HEK293 (cell line): ENCODE measurements at regions not wholly inside any gene's neighbourhood (a gene's known extent, or its start where the extent isn't known, plus 50 kb on each side); places are given as distances from the start of the nearest gene placed in this dataset.

Experiments
- CTCF ChIA-PET: fragments of 350-600 bp; formaldehyde crosslinking; extraction: SDS; loops from one replicate; lab custom pipeline; 2021; ENCODE audit warnings: antibody characterized with exemption; lab: Yijun Ruan, JAX
- POLR2A ChIA-PET: fragments of 300-600 bp; formaldehyde crosslinking; extraction: SDS; loops from one replicate; lab custom pipeline; 2020; ENCODE audit warnings: antibody characterized with exemption, inconsistent platforms; lab: Yijun Ruan, JAX
- H3K27ac ChIP-seq: fragments of 200-500 bp; sonication (Bioruptor generic); 2 replicates; pipeline ENCODE4 v1.5.1; 2014; ENCODE audit warnings: low read depth, low read length, control low read depth, inconsistent platforms; ENCODE audit errors: extremely low read depth
- H3K36me3 ChIP-seq, 2 experiments: fragments of 200-500 bp in 1 of 2; sonication (Bioruptor generic) in 1 of 2; 1 replicate in 1 of 2; 2 replicates in 1 of 2; pipeline ENCODE4 v1.5.1; 2014 to 2017; ENCODE audit warnings: inconsistent platforms in 2 of 2, low read length in 2 of 2; ENCODE audit not compliant: control insufficient read depth in 2 of 2, insufficient read depth in 1 of 2
- H3K4me1 ChIP-seq: fragments of 200-500 bp; sonication (Bioruptor generic); 2 replicates; pipeline ENCODE4 v1.5.1; 2014; ENCODE audit warnings: mild to moderate bottlenecking, low read length, inconsistent platforms; ENCODE audit not compliant: control insufficient read depth, insufficient read depth
- H3K4me3 ChIP-seq: 2 replicates; pipeline ENCODE4 v1.5.1; 2011; ENCODE audit warnings: low read depth, mild to moderate bottlenecking, control low read depth, low read length, moderate library complexity
- H3K9me3 ChIP-seq: fragments of 200-500 bp; sonication (Bioruptor generic); 2 replicates; pipeline ENCODE4 v1.5.1; 2014; ENCODE audit warnings: low read depth, low read length, inconsistent platforms; ENCODE audit not compliant: control insufficient read depth, insufficient read depth
- BCL11B ChIP-seq: fragments of 450-650 bp; formaldehyde crosslinking; IDR thresholded peaks from 2 replicates; pipeline ENCODE4 v1.5.1; 2016; ENCODE audit warnings: low read depth, missing biosample characterization, missing genetic modification characterization
- ELK4 ChIP-seq: IDR thresholded peaks from 2 replicates; pipeline ENCODE4 v1.6.1; 2011; ENCODE audit warnings: mild to moderate bottlenecking, low read depth, low read length, borderline replicate concordance
- GLI4 ChIP-seq: fragments of 450-650 bp; formaldehyde crosslinking; IDR thresholded peaks from 2 replicates; pipeline ENCODE4 v1.5.1; 2016; ENCODE audit warnings: missing biosample characterization, missing genetic modification characterization
- KLF10 ChIP-seq: fragments of 450-650 bp; IDR thresholded peaks from 2 replicates; pipeline ENCODE4 v1.5.1; 2018; ENCODE audit warnings: missing biosample characterization, mild to moderate bottlenecking, missing genetic modification characterization
- SP2 ChIP-seq: fragments of 450-650 bp; formaldehyde crosslinking; IDR thresholded peaks from 2 replicates; pipeline ENCODE4 v1.5.1; 2016; ENCODE audit warnings: missing biosample characterization, missing genetic modification characterization
- YY1 ChIP-seq: fragments of 450-650 bp; formaldehyde crosslinking; IDR thresholded peaks from 2 replicates; pipeline ENCODE4 v1.5.1; 2018; ENCODE audit warnings: missing biosample characterization, missing genetic modification characterization
- ZBTB21 ChIP-seq: fragments of 450-650 bp; formaldehyde crosslinking; IDR thresholded peaks from 2 replicates; pipeline ENCODE4 v1.5.1; 2017; ENCODE audit warnings: missing biosample characterization, missing genetic modification characterization
- ZBTB44 ChIP-seq: fragments of 450-650 bp; IDR thresholded peaks from 2 replicates; pipeline ENCODE4 v1.5.1; 2018; ENCODE audit warnings: missing biosample characterization, mild to moderate bottlenecking, missing genetic modification characterization
- ZFP69B ChIP-seq: fragments of 450-650 bp; formaldehyde crosslinking; IDR thresholded peaks from 2 replicates; pipeline ENCODE4 v1.5.1; 2016; ENCODE audit warnings: missing biosample characterization, missing genetic modification characterization
- ZNF112 ChIP-seq: fragments of 450-650 bp; formaldehyde crosslinking; IDR thresholded peaks from 2 replicates; pipeline ENCODE4 v1.5.0; 2017; ENCODE audit warnings: missing biosample characterization, missing genetic modification characterization
- ZNF16 ChIP-seq: fragments of 450-650 bp; formaldehyde crosslinking; IDR thresholded peaks from 2 replicates; pipeline ENCODE4 v1.5.1; 2016; ENCODE audit warnings: low read depth, missing biosample characterization, missing genetic modification characterization
- ZNF211 ChIP-seq: fragments of 450-650 bp; formaldehyde crosslinking; IDR thresholded peaks from 2 replicates; pipeline ENCODE4 v1.5.1; 2016; ENCODE audit warnings: low read depth, missing biosample characterization, missing genetic modification characterization
- ZNF341 ChIP-seq: fragments of 450-650 bp; formaldehyde crosslinking; IDR thresholded peaks from 2 replicates; pipeline ENCODE4; 2016; ENCODE audit warnings: low read depth, missing biosample characterization, missing genetic modification characterization
- ZNF366 ChIP-seq: fragments of 450-650 bp; formaldehyde crosslinking; conservative IDR thresholded peaks from 2 replicates; pipeline ENCODE4 v1.5.1; 2016; ENCODE audit warnings: missing biosample characterization, missing genetic modification characterization
- ZNF426 ChIP-seq: fragments of 450-650 bp; formaldehyde crosslinking; IDR thresholded peaks from 2 replicates; pipeline ENCODE4 v1.5.1; 2017; ENCODE audit warnings: missing biosample characterization, missing genetic modification characterization, mild to moderate bottlenecking, inconsistent platforms, moderate library complexity
- ZNF433 ChIP-seq: fragments of 450-650 bp; formaldehyde crosslinking; IDR thresholded peaks from 2 replicates; pipeline ENCODE4 v1.5.1; 2016; ENCODE audit warnings: missing biosample characterization, missing genetic modification characterization, low read depth
- ZNF518A ChIP-seq: fragments of 450-650 bp; formaldehyde crosslinking; conservative IDR thresholded peaks from 2 replicates; pipeline ENCODE4 v1.5.1; 2016; ENCODE audit warnings: low read depth, missing biosample characterization, missing genetic modification characterization
- ZNF529 ChIP-seq: fragments of 450-650 bp; formaldehyde crosslinking; IDR thresholded peaks from 2 replicates; pipeline ENCODE4 v1.5.1; 2017; ENCODE audit warnings: missing genetic modification characterization, missing biosample characterization; ENCODE audit not compliant: insufficient replicate concordance
- ZNF558 ChIP-seq: fragments of 450-650 bp; formaldehyde crosslinking; IDR thresholded peaks from 2 replicates; pipeline ENCODE4 v1.5.1; 2016; ENCODE audit warnings: missing biosample characterization, missing genetic modification characterization
- ZNF580 ChIP-seq: fragments of 450-650 bp; formaldehyde crosslinking; IDR thresholded peaks from 2 replicates; pipeline ENCODE4 v1.5.1; 2016; ENCODE audit warnings: missing biosample characterization, missing genetic modification characterization
- ZSCAN16 ChIP-seq: fragments of 450-650 bp; formaldehyde crosslinking; IDR thresholded peaks from 2 replicates; pipeline ENCODE4 v1.5.1; 2016; ENCODE audit warnings: missing biosample characterization, missing genetic modification characterization
- TF ChIP-seq, protein P1 (sequence below): fragments of 450-650 bp; formaldehyde crosslinking; IDR thresholded peaks from 2 replicates; pipeline ENCODE4 v1.5.1; 2016; ENCODE audit warnings: missing biosample characterization, missing genetic modification characterization, borderline replicate concordance

DNA sequence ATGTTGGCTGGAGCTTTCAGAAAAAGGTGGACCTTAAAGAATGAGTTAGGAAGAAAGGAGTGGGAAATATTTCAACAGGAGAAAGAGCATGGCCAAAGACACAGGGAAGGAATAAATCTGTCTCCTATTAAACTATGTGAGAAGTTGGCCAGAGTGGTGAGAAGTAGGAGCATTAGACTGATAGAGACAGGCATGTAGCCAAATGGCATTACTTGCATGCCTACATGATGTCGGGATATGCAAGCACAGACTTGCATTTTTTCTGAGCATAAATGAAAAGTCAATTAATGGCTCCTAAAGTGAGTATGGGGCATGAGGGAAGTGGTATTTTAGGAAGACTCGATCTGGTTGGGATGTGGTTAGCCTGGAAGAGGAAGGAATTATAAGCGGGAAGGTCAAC is 279.6 kb upstream of the PITX2 start (continued):
- TF ChIP-seq ELK4 (no peak), ZNF16 (tag by site-specific recombination) (no peak), ZNF558 (tag by site-specific recombination) (peak; percentile 42; the same call in 1 of the 2 replicates), ZNF366 (0 out of 2 replicates have a peak, but pooled peaks have one; percentile 10), ZBTB44 (tag by site-specific recombination) (peak; percentile 91), ZSCAN16 (no peak)
- TF ChIP-seq, protein P1, sequence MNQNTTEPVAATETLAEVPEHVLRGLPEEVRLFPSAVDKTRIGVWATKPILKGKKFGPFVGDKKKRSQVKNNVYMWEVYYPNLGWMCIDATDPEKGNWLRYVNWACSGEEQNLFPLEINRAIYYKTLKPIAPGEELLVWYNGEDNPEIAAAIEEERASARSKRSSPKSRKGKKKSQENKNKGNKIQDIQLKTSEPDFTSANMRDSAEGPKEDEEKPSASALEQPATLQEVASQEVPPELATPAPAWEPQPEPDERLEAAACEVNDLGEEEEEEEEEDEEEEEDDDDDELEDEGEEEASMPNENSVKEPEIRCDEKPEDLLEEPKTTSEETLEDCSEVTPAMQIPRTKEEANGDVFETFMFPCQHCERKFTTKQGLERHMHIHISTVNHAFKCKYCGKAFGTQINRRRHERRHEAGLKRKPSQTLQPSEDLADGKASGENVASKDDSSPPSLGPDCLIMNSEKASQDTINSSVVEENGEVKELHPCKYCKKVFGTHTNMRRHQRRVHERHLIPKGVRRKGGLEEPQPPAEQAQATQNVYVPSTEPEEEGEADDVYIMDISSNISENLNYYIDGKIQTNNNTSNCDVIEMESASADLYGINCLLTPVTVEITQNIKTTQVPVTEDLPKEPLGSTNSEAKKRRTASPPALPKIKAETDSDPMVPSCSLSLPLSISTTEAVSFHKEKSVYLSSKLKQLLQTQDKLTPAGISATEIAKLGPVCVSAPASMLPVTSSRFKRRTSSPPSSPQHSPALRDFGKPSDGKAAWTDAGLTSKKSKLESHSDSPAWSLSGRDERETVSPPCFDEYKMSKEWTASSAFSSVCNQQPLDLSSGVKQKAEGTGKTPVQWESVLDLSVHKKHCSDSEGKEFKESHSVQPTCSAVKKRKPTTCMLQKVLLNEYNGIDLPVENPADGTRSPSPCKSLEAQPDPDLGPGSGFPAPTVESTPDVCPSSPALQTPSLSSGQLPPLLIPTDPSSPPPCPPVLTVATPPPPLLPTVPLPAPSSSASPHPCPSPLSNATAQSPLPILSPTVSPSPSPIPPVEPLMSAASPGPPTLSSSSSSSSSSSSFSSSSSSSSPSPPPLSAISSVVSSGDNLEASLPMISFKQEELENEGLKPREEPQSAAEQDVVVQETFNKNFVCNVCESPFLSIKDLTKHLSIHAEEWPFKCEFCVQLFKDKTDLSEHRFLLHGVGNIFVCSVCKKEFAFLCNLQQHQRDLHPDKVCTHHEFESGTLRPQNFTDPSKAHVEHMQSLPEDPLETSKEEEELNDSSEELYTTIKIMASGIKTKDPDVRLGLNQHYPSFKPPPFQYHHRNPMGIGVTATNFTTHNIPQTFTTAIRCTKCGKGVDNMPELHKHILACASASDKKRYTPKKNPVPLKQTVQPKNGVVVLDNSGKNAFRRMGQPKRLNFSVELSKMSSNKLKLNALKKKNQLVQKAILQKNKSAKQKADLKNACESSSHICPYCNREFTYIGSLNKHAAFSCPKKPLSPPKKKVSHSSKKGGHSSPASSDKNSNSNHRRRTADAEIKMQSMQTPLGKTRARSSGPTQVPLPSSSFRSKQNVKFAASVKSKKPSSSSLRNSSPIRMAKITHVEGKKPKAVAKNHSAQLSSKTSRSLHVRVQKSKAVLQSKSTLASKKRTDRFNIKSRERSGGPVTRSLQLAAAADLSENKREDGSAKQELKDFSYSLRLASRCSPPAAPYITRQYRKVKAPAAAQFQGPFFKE = no peak

GRCh38 chr4:110904435-110905065 is 281.7 kb upstream of the PITX2 start:
- H3K4me3 ChIP-seq = no peak overlapping the region
- ChIA-PET POLR2A (no interaction called here), CTCF (no interaction called here)
- no peaks in the 10 kb centered on the region for H3K36me3 ChIP-seq
- H3K27ac ChIP-seq = no peak overlapping the region
- peaks cover 20% of the 10 kb centered on the region for H3K4me1 ChIP-seq
- no peaks in the 10 kb centered on the region for H3K9me3 ChIP-seq
- TF ChIP-seq ZNF341 (tag by site-specific recombination) (no peak), BCL11B (tag by site-specific recombination) (peak; percentile 96), YY1 (tag by site-specific recombination) (peak; percentile 61; the same call in 1 of the 2 replicates), ZFP69B (tag by site-specific recombination) (no peak), ZNF426 (tag by site-specific recombination) (no peak), ZNF518A (0 out of 2 replicates have a peak, but pooled peaks have one; percentile 40), GLI4 (tag by site-specific recombination) (no peak), KLF10 (peak; percentile 86), ZNF433 (tag by site-specific recombination) (no peak), ZBTB21 (tag by site-specific recombination) (peak; percentile 60), ZNF529 (tag by site-specific recombination) (no peak), SP2 (tag by site-specific recombination) (no peak), ZNF580 (tag by site-specific recombination) (peak; percentile 97), ZNF112 (tag by site-specific recombination) (no peak), ZNF211 (tag by site-specific recombination) (no peak)
